ENCODE measurements at regions not wholly inside any gene's neighbourhood (a gene's known extent, or its start where the extent isn't known, plus 50 kb on each side); places are given as distances from the start of the nearest gene placed in this dataset.

GRCh38 chr5:89106480-89106879, 223.5 kb upstream of the MEF2C start:
- intact Hi-C loops (cut with DNase I): no loop called here
- TF ChIP-seq POLR2A (IDR thresholded peaks at IDR 0.05) (no peak), POLR2AphosphoS5 (IDR thresholded peaks at IDR 0.05; ENCODE audit: insufficient read depth in 1 of 2, low read depth in 1 of 2) (no peak)
- TF ChIP-seq, protein P1, sequence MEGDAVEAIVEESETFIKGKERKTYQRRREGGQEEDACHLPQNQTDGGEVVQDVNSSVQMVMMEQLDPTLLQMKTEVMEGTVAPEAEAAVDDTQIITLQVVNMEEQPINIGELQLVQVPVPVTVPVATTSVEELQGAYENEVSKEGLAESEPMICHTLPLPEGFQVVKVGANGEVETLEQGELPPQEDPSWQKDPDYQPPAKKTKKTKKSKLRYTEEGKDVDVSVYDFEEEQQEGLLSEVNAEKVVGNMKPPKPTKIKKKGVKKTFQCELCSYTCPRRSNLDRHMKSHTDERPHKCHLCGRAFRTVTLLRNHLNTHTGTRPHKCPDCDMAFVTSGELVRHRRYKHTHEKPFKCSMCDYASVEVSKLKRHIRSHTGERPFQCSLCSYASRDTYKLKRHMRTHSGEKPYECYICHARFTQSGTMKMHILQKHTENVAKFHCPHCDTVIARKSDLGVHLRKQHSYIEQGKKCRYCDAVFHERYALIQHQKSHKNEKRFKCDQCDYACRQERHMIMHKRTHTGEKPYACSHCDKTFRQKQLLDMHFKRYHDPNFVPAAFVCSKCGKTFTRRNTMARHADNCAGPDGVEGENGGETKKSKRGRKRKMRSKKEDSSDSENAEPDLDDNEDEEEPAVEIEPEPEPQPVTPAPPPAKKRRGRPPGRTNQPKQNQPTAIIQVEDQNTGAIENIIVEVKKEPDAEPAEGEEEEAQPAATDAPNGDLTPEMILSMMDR (IDR thresholded peaks at IDR 0.05): no peak
- H3K27ac ChIP-seq: no peak overlapping the region
- no peaks in the 10 kb centered on the region for H3K36me3 ChIP-seq
- H3K9me3 ChIP-seq: no peaks in the 10 kb centered on the region
- DNase-seq (ENCODE audit: extremely low spot score in 2 of 2): no peak
- no peaks in the 10 kb centered on the region for H3K4me1 ChIP-seq
- H3K4me3 ChIP-seq: no peak overlapping the region
- H3K27me3 ChIP-seq: no peaks in the 10 kb centered on the region

GRCh38 chr5:89105836-89106235, 222.9 kb upstream of the MEF2C start:
- Histone ChIP-seq H3K27ac (no peak overlapping the region), H3K4me3 (no peak overlapping the region), H3K4me1 (no peaks in the 10 kb centered on the region), H3K36me3 (no peaks in the 10 kb centered on the region), H3K27me3 (no peaks in the 10 kb centered on the region), H3K9me3 (no peaks in the 10 kb centered on the region)
- no peak for TF ChIP-seq POLR2AphosphoS5 (IDR thresholded peaks at IDR 0.05; ENCODE audit: insufficient read depth in 1 of 2, low read depth in 1 of 2)
- no peak for TF ChIP-seq POLR2A (IDR thresholded peaks at IDR 0.05)
- TF ChIP-seq, protein P1 (IDR thresholded peaks at IDR 0.05): no peak
- intact Hi-C loops (cut with DNase I): no loop called here
- no peak for DNase-seq (ENCODE audit: extremely low spot score in 2 of 2)

DNA sequence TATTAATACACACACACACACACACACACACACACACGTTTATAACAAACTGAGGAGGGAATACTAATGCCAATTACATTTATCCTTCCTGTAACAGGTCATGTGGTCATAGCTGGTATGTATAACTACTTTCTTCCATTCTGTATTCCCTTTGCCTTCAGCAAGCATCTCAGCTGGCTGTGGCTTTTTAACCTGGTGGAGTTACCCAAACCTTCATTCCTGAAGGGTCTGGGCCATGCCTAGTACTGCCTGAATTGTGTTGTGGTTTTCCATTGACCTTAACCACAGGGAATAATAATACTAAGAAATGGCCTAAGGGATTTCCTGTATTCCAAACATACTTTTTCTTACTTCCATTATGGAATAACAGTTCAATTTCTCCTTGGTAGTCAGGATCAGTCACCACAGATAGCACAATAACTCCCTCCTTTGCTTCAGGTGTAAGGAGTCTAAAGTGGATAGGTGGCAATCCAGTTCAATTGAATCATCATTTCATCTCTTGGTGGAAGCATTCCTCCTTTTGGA, 222.2 kb upstream of the MEF2C start:
- Histone ChIP-seq H3K9me3 (no peaks in the 10 kb centered on the region), H3K4me3 (no peak overlapping the region), H3K4me1 (no peaks in the 10 kb centered on the region), H3K27me3 (no peaks in the 10 kb centered on the region), H3K27ac (no peak overlapping the region), H3K36me3 (no peaks in the 10 kb centered on the region)
- intact Hi-C loops (cut with DNase I): no loop called here
- TF ChIP-seq POLR2A (IDR thresholded peaks at IDR 0.05): no peak
- TF ChIP-seq, protein P1 (IDR thresholded peaks at IDR 0.05): no peak
- no peak for TF ChIP-seq POLR2AphosphoS5 (IDR thresholded peaks at IDR 0.05; ENCODE audit: insufficient read depth in 1 of 2, low read depth in 1 of 2)
- no peak for DNase-seq (ENCODE audit: extremely low spot score in 2 of 2)

DNA sequence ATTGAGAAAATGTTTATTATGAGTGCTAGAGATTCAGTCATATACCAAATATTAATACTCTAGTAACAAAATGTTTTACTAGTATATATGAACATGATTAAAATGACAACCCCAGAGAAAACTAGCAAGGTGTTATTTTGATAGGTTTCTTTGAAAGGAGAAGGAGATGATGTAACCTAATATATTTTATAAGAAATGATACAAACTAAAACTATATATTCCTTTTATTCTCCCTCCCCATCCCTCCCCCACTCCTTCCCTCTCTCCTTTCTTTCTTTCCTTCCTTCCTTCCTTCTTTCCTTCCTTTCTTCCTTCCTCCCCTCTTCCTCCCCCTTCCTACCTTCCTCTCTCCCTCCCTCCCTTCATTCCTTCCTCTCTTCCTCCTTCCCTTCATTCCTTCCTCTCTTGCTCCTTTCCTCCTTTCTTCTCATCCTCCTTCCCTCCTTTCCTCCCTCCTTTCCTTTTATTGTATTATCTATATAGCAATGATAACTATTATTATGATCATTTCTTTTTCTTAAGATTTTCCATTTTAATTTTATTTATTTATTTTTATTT, 215.3 kb upstream of the MEF2C start:
- H3K9me3 ChIP-seq: no peaks in the 10 kb centered on the region
- no peak overlapping the region for H3K4me3 ChIP-seq
- no peak overlapping the region for H3K27ac ChIP-seq
- intact Hi-C loops (cut with DNase I): no loop called here
- no peak for TF ChIP-seq POLR2A (IDR thresholded peaks at IDR 0.05)
- no peaks in the 10 kb centered on the region for H3K27me3 ChIP-seq
- no peaks in the 10 kb centered on the region for H3K36me3 ChIP-seq
- no peaks in the 10 kb centered on the region for H3K4me1 ChIP-seq
- no peak for DNase-seq (ENCODE audit: extremely low spot score in 2 of 2)

DNA sequence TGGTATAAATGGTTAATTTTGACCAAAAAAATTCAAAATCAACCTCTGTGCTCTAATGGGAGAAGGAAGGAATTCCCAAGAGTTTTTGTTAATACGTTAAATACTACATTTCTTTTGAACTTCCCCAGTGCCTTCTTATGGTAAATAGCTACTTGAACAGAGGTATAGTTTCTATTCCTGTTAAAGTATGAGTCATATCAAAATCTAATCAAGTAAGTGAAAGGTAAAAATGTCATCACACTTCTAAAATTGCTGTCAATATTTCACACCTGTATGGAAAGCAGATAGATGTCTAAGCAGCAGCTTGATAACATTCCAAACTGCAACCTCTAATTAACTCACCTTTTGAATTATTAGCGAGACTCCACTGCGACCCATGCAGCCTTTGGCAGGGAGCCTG, 214.1 kb upstream of the MEF2C start:
- no peak for DNase-seq (ENCODE audit: extremely low spot score in 2 of 2)
- no peaks in the 10 kb centered on the region for H3K4me1 ChIP-seq
- TF ChIP-seq, protein P1 (IDR thresholded peaks at IDR 0.05): no peak
- no peak for TF ChIP-seq POLR2A (IDR thresholded peaks at IDR 0.05)
- TF ChIP-seq POLR2AphosphoS5 (IDR thresholded peaks at IDR 0.05; ENCODE audit: insufficient read depth in 1 of 2, low read depth in 1 of 2): no peak
- H3K27me3 ChIP-seq: no peaks in the 10 kb centered on the region
- no peaks in the 10 kb centered on the region for H3K36me3 ChIP-seq
- no peaks in the 10 kb centered on the region for H3K9me3 ChIP-seq
- H3K4me3 ChIP-seq: no peak overlapping the region
- H3K27ac ChIP-seq: no peak overlapping the region
- intact Hi-C loops (cut with DNase I): no loop called here
